A673 (cell line): ENCODE measurements at regions not wholly inside any gene's neighbourhood (a gene's known extent, or its start where the extent isn't known, plus 50 kb on each side); places are given as distances from the start of the nearest gene placed in this dataset.

Experiments
- BruUV-seq: library from RNA; stranded (reverse); fragments of 400-500 nt; replicated peaks from 2 replicates; lab custom pipeline; 2021; lab: Mats Ljungman, UMichigan
- CTCF ChIA-PET: fragments of 300-600 bp; sonication (Branson Sonifier 250); formaldehyde crosslinking; loops from one replicate; lab custom pipeline; 2022; ENCODE audit warnings: antibody characterized with exemption; lab: Charles Lee
- POLR2A ChIA-PET: fragments of 300-600 bp; sonication (Branson Sonifier 250); formaldehyde crosslinking; loops from one replicate; lab custom pipeline; 2022; ENCODE audit warnings: antibody characterized with exemption; ENCODE audit not compliant: low non-redundant PET; lab: Charles Lee
- DNase-seq: peaks from one replicate; pipeline ENCODE4 v3.0.0-alpha.2; 2015; ENCODE audit warnings: low spot score
- H3K27ac ChIP-seq: fragments of 200-600 bp; sonication (generic); 2 replicates; pipeline ENCODE4 v1.5.1; 2016; ENCODE audit warnings: mixed run types, low read depth, mild to moderate bottlenecking, mixed read lengths, antibody characterized with exemption, low read length; ENCODE audit not compliant: poor library complexity, severe bottlenecking
- H3K27me3 ChIP-seq: fragments of 200-600 bp; sonication (generic); replicated peaks from 2 replicates; pipeline ENCODE4 v1.6.1; 2017; ENCODE audit warnings: mixed run types, low read depth, mild to moderate bottlenecking, mixed read lengths, antibody characterized with exemption, low read length; ENCODE audit not compliant: insufficient read depth, poor library complexity
- H3K36me3 ChIP-seq: fragments of 200-600 bp; sonication (generic); 2 replicates; pipeline ENCODE4 v1.6.1; 2016; ENCODE audit warnings: mixed run types, mild to moderate bottlenecking, mixed read lengths, antibody characterized with exemption, low read length; ENCODE audit not compliant: insufficient read depth, poor library complexity, severe bottlenecking
- H3K4me1 ChIP-seq: fragments of 200-600 bp; sonication (generic); 2 replicates; pipeline ENCODE4 v1.6.1; 2017; ENCODE audit warnings: mixed run types, mild to moderate bottlenecking, mixed read lengths, antibody characterized with exemption, low read length; ENCODE audit not compliant: insufficient read depth, poor library complexity, severe bottlenecking
- H3K4me3 ChIP-seq: fragments of 200-600 bp; sonication (generic); 2 replicates; pipeline ENCODE4 v1.5.1; 2016; ENCODE audit warnings: low read depth, mixed run types, mild to moderate bottlenecking, mixed read lengths, low read length; ENCODE audit not compliant: poor library complexity, severe bottlenecking
- H3K9me3 ChIP-seq: fragments of 200-600 bp; sonication (generic); 2 replicates; pipeline ENCODE4 v1.6.1; 2016; ENCODE audit warnings: mixed run types, low read depth, mild to moderate bottlenecking, mixed read lengths, antibody characterized with exemption, low read length; ENCODE audit not compliant: poor library complexity, severe bottlenecking
- EZH2 ChIP-seq: fragments of 200-600 bp; sonication (generic); IDR thresholded peaks from 2 replicates; pipeline ENCODE4 v1.6.1; 2017; ENCODE audit warnings: borderline replicate concordance, low read depth, mild to moderate bottlenecking, mixed read lengths, antibody characterized with exemption, low read length; ENCODE audit not compliant: poor library complexity, severe bottlenecking
- intact Hi-C: fragments of 100-400 bp; cut with micrococcal nuclease; formaldehyde crosslinking; loops from one replicate; pipeline ENCODE4 v1.10.0; 2022; ENCODE audit not compliant: unreplicated experiment
- TF ChIP-seq, protein P1 (sequence below): fragments of 300-800, 200-600 bp; sonication (generic); conservative IDR thresholded peaks from 2 replicates; pipeline ENCODE4 v1.5.1; 2017; ENCODE audit warnings: low read depth, mild to moderate bottlenecking, antibody characterized with exemption, low read length, moderate library complexity, mixed read lengths

DNA sequence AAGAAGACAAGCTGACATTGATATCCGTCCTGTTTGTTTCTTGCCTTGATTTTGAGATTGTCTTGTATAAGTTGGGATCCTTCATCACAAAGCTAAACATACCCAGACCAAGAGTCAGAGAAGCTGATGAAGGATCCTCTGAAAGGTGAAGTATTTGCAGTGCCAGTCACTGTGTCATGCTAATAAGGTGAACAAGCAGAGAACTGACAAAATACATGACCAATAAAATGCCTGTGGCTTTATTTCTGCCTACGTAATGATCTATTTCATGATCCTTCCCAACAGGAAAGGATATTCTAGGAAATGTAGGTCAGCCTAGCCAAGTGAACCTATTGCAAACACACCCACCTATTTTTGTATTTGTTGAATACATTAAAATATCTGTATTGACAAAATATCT lies 351.3 kb upstream of the CDH9 start:
- Histone ChIP-seq H3K9me3 (no peaks in the 10 kb centered on the region), H3K4me1 (no peaks in the 10 kb centered on the region), H3K27me3 (no peaks in the 10 kb centered on the region), H3K4me3 (no peak overlapping the region), H3K36me3 (no peaks in the 10 kb centered on the region), H3K27ac (no peak overlapping the region)
- POLR2A ChIA-PET = no interaction called here
- BruUV-seq = no TSS peak
- CTCF ChIA-PET = no interaction called here
- intact Hi-C loops = no loop called here
- no peak for DNase-seq
- TF ChIP-seq EZH2 = no peak
- TF ChIP-seq, protein P1, sequence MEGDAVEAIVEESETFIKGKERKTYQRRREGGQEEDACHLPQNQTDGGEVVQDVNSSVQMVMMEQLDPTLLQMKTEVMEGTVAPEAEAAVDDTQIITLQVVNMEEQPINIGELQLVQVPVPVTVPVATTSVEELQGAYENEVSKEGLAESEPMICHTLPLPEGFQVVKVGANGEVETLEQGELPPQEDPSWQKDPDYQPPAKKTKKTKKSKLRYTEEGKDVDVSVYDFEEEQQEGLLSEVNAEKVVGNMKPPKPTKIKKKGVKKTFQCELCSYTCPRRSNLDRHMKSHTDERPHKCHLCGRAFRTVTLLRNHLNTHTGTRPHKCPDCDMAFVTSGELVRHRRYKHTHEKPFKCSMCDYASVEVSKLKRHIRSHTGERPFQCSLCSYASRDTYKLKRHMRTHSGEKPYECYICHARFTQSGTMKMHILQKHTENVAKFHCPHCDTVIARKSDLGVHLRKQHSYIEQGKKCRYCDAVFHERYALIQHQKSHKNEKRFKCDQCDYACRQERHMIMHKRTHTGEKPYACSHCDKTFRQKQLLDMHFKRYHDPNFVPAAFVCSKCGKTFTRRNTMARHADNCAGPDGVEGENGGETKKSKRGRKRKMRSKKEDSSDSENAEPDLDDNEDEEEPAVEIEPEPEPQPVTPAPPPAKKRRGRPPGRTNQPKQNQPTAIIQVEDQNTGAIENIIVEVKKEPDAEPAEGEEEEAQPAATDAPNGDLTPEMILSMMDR = no peak

DNA sequence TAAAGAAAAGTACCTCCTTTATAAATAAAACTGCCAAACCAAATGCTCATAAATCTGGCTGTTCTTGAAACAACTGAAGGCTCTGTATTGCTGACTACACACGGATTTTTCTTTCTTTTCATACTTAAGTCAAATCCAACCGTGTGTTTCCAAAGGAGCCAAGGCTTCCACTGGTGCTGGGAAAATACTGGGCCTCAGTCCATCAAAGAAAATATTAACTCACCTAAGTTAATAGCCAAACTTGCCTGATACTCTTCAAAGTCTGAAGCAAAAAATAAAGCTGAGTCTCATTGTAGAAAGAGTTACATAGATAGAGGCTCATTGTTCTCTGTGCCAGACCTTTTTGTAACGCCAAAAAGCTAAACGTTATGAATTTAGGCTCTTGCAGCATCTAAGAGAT lies 350.4 kb upstream of the CDH9 start:
- intact Hi-C loops = no loop called here

GRCh38 chr5:27387535-27388073 lies 349.2 kb upstream of the CDH9 start:
- no TSS peak for BruUV-seq
- DNase-seq = no peak

More for the DNA sequence above, 350.4 kb upstream of the CDH9 start:
- Histone ChIP-seq H3K9me3 (no peaks in the 10 kb centered on the region), H3K4me3 (no peak overlapping the region), H3K27me3 (no peaks in the 10 kb centered on the region), H3K27ac (no peak overlapping the region), H3K36me3 (no peaks in the 10 kb centered on the region), H3K4me1 (no peaks in the 10 kb centered on the region)
- no peak for DNase-seq
- POLR2A ChIA-PET = no interaction called here
- CTCF ChIA-PET = no interaction called here
- no TSS peak for BruUV-seq
- no peak for TF ChIP-seq EZH2
- TF ChIP-seq, protein P1 = no peak

More at GRCh38 chr5:27387535-27388073, 349.2 kb upstream of the CDH9 start:
- Histone ChIP-seq H3K27ac (no peak overlapping the region), H3K4me1 (no peaks in the 10 kb centered on the region), H3K27me3 (no peaks in the 10 kb centered on the region), H3K36me3 (no peaks in the 10 kb centered on the region), H3K4me3 (no peak overlapping the region), H3K9me3 (no peaks in the 10 kb centered on the region)
- CTCF ChIA-PET = no interaction called here
- intact Hi-C loops = no loop called here
- TF ChIP-seq EZH2 = no peak
- TF ChIP-seq, protein P1 = no peak
- POLR2A ChIA-PET = no interaction called here
